Midbrain (tissue), 1 donor: ENCODE measurements at regions not wholly inside any gene's neighbourhood (a gene's known extent, or its start where the extent isn't known, plus 50 kb on each side); places are given as distances from the start of the nearest gene placed in this dataset.
"Not testable (repeated sequence)": the region's sequence is repeated elsewhere in the genome, so short reads cannot be mapped to it uniquely, and the experiment has no call there.

ENCODE experiments used
- DNase-seq: peaks from one replicate; lab custom pipeline; 2025; lab: John Stamatoyannopoulos, UW

DNA sequence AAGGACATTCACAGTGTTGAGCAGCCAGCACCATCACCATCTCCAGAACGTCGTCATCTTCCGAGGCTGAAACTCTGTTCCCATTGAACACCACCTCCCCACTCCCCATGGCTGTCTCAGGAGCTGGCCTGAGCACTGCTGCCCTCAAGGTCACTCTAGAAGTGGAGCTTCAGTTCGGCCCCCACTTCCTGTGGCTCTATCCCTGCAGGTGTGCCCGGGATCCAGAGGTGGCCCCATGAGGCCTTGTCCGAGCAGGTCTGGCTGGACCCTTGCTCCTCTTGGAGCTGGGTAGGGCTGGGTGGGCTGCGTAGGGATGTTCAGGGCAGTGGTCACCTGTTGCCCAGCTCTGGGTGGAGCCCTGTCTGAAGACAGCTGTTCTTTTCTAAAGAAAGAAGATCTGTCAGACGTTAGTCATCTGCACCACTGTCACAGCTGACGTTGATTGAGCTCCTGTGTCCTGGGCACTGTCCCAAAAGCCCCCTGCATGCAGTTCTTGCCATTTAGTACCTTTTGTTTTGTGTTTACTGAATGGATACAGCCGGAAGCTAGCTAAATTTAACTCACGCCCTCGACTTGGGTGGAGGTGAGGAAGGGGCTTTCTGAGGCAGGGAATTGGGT, 75.5 kb upstream of the CLDN5 start:
- DNase-seq, result no peak

GRCh38 chr22:19603346-19603745, 79.1 kb upstream of the CLDN5 start:
- DNase-seq, result not testable (repeated sequence)

GRCh38 chr22:19603767-19604166, 79.6 kb upstream of the CLDN5 start:
- no peak for DNase-seq

- no peak for DNase-seq
Measured at GRCh38 chr22:19604711-19605268, 80.6 kb upstream of the CLDN5 start.

- no peak for DNase-seq
Measured at GRCh38 chr22:19605508-19606331, 81.5 kb upstream of the CLDN5 start.

- DNase-seq, result no peak
Measured at GRCh38 chr22:19606332-19607191, 82.4 kb upstream of the CLDN5 start.

GRCh38 chr22:19607192-19608002, 83.2 kb upstream of the CLDN5 start:
- DNase-seq, result no peak

DNA sequence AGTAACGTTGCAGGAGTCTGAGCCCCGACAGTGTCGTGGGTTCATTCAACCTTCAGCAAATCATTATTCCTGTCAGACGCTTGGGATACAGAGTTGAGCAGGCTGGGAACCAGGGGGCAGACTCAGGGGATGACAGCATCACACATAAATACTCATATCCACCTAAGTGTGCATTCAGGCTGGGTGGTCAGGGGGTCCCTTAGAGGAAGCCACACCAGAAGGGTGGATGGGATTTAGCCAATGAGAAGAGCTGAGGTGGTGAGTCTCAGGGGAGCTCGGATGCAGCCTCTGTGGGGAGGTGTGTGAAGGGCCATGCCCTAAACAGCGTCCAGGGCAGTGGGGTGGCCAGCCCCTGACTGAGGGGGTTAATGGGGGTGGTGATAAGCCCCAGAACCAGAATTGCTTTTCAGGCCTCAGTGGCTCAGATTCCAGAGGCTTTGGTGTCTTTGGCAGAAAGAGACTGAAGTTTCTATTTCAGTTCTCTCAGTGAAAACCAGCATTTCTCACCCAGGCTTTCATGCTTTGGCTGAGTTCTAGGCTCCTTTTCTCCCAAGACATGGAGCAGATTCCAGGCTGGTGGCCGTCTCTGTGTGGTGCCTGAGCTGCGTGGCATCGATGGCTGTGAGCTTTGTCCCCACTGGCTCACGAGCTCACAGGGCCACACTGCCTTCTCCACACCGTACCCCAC, 83.9 kb upstream of the CLDN5 start:
- no peak for DNase-seq

DNA sequence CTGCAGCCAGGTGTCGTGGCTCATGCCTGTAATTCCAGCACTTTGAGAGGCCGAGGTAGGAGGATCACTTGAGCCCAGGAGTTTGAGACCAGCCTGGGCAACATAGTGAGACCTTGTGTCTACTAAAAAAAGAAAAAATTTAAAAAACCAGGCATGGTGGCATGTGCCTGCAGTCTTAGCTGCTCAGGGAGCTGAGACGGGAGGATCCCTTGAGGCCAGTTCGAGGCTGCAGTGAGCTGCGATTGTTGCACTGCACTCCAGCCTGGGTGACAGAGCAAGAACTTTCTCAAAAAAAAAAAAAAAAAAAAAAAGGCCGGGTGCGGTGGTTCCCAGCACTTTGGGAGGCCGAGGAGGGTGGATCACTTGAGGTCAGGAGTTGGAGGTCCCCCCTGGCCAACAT, 85.5 kb upstream of the CLDN5 start:
- DNase-seq, result not testable (repeated sequence)

DNA sequence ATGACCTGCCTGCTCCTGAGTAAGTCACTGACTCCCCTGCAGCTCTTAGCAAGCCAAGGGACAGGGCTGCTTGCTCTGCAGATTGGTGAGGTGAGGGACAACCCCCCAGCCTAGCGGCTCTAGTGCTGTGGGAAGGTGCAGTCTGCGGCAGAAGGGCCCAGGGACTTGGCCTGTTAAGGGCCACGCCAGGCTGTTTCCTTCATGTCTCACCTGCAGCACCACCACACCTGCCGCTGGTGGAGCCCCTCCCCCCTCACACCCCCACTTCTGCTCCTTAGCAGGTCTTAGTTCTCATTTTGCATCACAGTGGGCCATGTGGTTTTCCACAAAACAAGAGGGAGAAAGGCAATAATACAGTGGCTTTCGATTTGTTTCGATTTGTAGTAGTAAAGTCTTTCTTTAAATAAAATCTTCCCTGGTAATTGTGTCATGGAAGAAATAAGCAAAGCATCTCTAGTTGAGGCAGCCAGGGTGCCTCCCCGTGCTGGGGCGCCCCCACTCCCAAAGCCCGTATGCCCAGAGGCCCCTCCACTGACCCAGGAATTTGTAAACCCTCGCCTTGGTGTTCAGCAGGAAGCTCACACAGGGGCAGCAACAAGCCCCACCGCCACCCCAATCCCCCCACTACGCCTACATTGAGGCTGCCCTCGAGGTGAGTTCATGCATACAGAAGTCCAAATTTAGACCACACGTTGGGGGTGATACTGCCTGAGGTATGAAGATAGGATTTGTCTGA, 86.5 kb upstream of the CLDN5 start:
- no peak for DNase-seq

DNA sequence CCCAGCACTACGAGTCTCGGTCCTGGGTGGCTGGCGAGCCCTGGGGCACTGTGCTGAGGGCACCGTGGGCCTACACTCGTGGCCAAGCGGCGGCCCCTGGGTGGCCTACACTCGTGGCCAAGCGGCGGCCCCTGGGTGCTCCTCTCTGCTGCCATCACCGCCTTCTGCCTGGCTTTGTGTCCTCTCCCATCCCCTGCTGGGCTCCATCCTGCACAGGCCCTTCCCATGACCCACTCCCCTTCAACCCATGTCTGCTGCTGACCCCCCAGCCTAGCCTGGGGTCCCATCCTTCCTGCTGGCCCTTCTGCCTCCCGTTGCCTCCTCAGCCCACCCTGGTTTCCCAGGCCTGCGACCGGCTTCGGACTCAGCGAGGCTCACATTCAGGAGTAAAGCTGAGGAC, 87.4 kb upstream of the CLDN5 start:
- no peak for DNase-seq

DNA sequence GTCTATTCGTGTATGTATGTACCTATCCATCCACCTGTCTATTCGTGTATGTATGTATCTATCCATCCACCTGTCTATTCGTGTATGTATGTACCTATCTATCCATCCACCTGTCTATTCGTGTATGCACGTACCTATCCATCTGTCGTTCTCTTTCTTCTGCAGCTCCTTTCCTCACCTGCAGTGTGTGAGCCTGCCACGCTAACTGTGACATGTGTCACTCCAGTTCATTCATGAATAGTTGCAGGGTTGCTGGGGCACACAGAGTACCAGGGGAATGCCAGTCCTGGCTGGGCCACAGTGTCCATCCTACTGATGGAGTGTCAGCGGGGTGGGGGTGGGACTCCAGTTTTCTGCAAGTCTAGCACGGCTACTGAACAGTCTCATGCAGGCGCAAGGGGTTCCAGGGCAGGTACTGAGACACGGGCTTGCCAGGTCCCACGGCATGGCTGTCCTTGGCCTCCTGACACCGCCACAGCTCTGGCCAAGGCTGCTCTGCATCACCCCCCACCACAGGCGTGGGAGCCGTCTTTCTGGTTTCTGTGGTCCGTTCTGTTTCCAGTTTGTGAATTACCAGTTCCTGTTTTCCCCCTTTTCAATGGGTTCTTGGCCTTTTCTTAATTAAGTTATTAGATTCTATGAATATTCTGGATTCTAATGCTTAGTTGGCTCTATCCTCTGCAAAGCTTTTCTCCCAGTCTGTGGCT, 88.8 kb upstream of the CLDN5 start:
- DNase-seq, result no peak

DNA sequence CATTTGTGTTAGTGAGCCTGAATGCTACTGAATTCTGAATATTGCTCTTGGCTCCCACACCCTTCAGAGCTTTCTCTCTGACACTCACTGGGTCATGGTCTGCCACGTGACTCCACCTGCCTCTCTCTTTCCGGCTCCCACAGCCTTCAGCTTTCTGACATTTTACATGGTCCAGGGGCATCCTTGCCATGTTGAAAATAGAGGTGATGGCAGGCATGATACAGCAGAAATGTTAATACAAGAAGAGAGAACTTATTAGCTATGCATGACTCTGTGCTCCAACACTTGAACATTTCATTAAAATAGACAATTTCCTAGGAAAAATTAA, 90.3 kb upstream of the CLDN5 start:
- DNase-seq, result no peak

DNA sequence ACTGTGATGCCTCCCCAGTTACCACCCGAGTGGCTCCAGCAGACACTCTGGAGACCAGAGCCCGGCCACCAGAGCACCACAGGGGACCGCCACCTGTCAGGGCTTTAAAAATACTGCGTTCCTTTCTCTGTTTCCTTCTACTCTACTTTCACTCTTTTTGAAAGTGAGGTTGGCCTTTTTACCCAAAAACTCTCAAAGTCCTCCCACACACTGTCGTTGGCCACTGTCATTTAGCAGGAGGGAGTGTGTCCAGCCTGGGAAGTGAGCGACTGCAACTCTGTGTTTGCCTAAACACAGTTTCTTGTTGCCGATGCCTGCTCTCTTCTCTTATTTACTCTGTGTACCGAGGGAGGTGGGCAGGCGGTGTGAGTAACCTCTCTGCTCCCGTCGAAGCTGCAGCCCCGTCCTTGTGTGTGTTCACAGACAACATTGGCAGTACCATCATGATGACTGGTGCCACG, 90.8 kb upstream of the CLDN5 start:
- DNase-seq, result no peak

GRCh38 chr22:19615867-19616581, 91.8 kb upstream of the CLDN5 start:
- no peak for DNase-seq

DNA sequence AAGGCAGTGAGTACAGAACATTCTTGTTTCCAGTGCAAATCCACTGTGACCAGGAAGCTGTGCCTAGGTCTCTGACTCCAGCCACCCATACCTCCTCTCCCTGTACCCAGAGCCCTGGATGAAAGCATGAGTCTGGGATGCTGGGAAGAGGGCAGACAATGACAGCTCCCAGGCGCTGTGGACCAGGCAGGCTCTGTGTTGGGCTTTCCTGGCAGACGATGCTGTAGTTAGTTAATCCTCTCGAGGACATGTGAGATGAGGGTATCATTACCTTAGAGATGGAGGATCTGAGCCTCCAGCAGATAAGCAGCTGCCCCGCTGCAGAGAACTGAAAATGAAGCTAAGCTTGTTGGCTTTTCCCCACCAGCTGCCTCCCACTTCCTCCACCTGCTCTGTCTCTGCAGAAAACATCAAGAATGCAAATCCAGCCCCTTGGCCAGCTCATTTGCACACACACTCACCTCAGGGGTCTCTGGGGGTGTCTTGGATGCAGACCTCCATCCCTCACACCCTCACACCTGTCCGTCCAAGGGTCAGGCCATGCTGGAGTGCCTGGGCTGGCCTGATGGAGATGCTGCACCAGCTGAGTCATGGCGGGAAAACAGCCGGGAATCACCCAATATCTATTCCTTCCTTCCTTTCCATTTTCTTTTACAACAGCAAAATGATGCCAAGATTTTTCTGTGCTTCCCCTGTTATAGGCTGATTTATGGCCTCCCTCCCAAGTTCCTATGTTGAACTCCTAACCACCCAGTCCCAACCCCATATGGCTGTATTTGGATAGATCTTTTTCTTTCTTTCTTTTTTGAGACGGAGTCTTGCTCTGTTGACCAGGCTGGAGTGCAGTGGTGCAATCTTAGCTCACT, 94.9 kb upstream of the SEPTIN5 start:
- DNase-seq, result no peak

DNA sequence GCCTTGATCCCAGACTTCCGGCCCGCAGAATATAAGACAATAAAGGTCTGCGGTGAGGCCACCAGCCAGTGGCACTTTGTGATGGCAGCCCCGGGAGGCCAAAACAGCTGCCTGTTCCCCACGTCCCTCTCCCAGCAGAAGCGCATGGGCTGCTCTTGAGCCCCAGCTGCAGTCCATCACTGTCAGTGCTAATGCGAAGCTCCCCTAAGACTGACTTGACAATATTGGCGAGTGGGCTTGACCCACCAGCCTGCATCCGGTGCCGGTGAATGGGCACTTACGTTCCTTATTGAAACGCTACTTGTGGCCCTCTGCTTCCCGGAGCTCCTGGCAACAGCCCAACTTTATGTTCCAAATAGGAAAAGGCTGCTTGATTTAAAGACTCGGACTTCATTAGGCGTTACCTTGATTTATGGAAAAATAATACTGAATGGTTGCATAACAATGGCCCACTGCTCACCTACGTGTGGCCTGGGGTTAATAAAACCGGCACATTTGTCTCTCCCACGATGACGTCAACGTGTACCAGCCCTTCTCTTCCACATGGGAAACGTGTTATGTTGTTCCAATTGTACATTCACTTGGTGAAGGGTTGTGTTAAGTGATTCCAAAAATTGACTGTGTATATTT, 93.4 kb upstream of the SEPTIN5 start:
- no peak for DNase-seq
